Upper lobe of left lung (tissue), 6 donors: ENCODE measurements at regions not wholly inside any gene's neighbourhood (a gene's known extent, or its start where the extent isn't known, plus 50 kb on each side); places are given as distances from the start of the nearest gene placed in this dataset.
A peak's percentile ranks its signal among the peaks of the same experiment; 100 is the strongest.

Experiments
- ATAC-seq, 2 donors: fragments of 200-7000 bp; cut with Tn5 transposase; one replicate each; pipeline ENCODE4 v1.9.1; 2022; ENCODE audit warnings: mild to moderate bottlenecking in 2 of 2, moderate library complexity in 2 of 2; ENCODE audit not compliant: low FRiP score in 2 of 2
- DNase-seq, 2 donors: peaks; one replicate each; pipeline ENCODE4 v3.0.0-alpha.2; 2019 to 2020
- H3K27ac ChIP-seq, 4 donors: fragments of 200-600 bp; sonication (generic); one replicate each; pipeline ENCODE4 v1.5.1; 2016 to 2019
- H3K27me3 ChIP-seq, 4 donors: fragments of 200-600 bp; sonication (generic); one replicate each; pipeline ENCODE4 v1.5.1; 2017 to 2019
- H3K36me3 ChIP-seq, 4 donors: fragments of 200-600 bp; sonication (generic); one replicate each; pipeline ENCODE4 v1.5.1; 2016 to 2019
- H3K4me1 ChIP-seq, 4 donors: fragments of 200-600 bp; sonication (generic); one replicate each; pipeline ENCODE4 v1.5.1; 2018 to 2019
- H3K4me3 ChIP-seq, 4 donors: fragments of 200-600 bp; sonication (generic); one replicate each; pipeline ENCODE4 v1.5.1; 2017 to 2019; ENCODE audit warnings: mild to moderate bottlenecking in 2 of 4, moderate library complexity in 1 of 4
- H3K9me3 ChIP-seq, 4 donors: fragments of 200-600 bp; sonication (generic); one replicate each; pipeline ENCODE4 v1.5.1; 2018 to 2019
- EP300 ChIP-seq, 4 donors: sonication (generic); formaldehyde crosslinking; IDR thresholded peaks; one replicate each; pipeline ENCODE4 v1.5.1; 2017; ENCODE audit warnings: antibody characterized with exemption in 4 of 4, control low read depth in 2 of 4
- POLR2A ChIP-seq, 4 donors: fragments of 450-650 bp; IDR thresholded peaks; one replicate each; pipeline ENCODE4 v1.5.1; 2016 to 2017; ENCODE audit warnings: antibody characterized with exemption in 4 of 4, mild to moderate bottlenecking in 2 of 4
- POLR2AphosphoS5 ChIP-seq, 2 donors: sonication (generic); formaldehyde crosslinking; IDR thresholded peaks; one replicate each; pipeline ENCODE4 v1.5.1; 2017; ENCODE audit warnings: antibody characterized with exemption in 2 of 2
- WGBS, 2 donors: methylation state at CpG; one replicate each; pipeline ENCODE4 v1.1.5; 2017 to 2018; 5-methylcytosine and 5-hydroxymethylcytosine counted together
- TF ChIP-seq, protein P1 (sequence below), 6 experiments: fragments of 450-650 bp in 4 of 6; fragments of 200-600 bp in 2 of 6; sonication (generic) in 2 of 6; IDR thresholded peaks; one replicate each; pipeline ENCODE4 v1.5.1; 2016 to 2019; ENCODE audit warnings: antibody characterized with exemption in 6 of 6
- donor health status: DM: no; HTN: no; CAD: no; lungs with moderate emphysema.
- donor health status: DM: no; HTN: yes; CAD: no; lungs with severe emphysema.

DNA sequence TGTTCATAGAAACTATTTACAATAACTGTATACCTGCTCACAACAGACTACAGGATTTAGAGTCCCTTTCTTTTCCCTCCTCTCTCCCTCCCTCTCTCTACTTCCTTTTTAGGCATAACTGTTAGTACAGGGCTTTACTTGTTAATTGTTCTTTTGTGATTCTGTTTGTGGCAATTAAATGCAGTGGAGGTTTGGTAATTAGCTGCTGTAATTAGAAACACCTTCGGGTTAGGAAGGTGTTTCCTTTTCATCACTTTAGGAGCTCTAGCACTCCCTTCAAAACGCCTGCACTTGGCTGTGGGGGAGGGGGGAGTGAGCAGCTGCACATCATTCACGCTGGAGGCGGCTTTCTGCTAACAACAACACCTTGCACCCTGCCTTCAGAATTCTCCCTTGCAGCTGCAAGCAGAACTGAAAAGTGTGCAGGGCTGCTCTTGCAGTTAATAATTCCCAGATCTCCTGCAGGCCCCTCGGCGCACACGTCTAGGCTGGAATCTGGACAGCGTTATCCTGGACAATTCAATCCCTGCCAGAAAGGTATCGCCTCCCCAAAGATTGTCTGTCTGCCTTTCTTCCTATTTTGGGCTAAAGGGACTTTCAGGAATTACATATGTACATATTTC lies 242.6 kb upstream of the RGMA start:
- WGBS, 2 donors = 31 to 35% methylated on average over 9 of the region's 9 CpGs
- DNase-seq = no peak
- TF ChIP-seq POLR2A (IDR thresholded peaks at IDR 0.05) = no peak
- TF ChIP-seq POLR2AphosphoS5 (IDR thresholded peaks at IDR 0.05) = no peak
- no peak for TF ChIP-seq EP300 (IDR thresholded peaks at IDR 0.05)
- TF ChIP-seq, protein P1, sequence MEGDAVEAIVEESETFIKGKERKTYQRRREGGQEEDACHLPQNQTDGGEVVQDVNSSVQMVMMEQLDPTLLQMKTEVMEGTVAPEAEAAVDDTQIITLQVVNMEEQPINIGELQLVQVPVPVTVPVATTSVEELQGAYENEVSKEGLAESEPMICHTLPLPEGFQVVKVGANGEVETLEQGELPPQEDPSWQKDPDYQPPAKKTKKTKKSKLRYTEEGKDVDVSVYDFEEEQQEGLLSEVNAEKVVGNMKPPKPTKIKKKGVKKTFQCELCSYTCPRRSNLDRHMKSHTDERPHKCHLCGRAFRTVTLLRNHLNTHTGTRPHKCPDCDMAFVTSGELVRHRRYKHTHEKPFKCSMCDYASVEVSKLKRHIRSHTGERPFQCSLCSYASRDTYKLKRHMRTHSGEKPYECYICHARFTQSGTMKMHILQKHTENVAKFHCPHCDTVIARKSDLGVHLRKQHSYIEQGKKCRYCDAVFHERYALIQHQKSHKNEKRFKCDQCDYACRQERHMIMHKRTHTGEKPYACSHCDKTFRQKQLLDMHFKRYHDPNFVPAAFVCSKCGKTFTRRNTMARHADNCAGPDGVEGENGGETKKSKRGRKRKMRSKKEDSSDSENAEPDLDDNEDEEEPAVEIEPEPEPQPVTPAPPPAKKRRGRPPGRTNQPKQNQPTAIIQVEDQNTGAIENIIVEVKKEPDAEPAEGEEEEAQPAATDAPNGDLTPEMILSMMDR (IDR thresholded peaks at IDR 0.05) = no peak
- no peak for ATAC-seq
- Histone ChIP-seq H3K27me3 (no peaks in the 10 kb centered on the region), H3K4me3 (no peak overlapping the region), H3K27ac (no peak overlapping the region), H3K4me1 (peaks cover 0 to 12% (median 1%) of the 10 kb centered on the region in 4 donors), H3K9me3 (no peaks in the 10 kb centered on the region), H3K36me3 (no peaks in the 10 kb centered on the region)

DNA sequence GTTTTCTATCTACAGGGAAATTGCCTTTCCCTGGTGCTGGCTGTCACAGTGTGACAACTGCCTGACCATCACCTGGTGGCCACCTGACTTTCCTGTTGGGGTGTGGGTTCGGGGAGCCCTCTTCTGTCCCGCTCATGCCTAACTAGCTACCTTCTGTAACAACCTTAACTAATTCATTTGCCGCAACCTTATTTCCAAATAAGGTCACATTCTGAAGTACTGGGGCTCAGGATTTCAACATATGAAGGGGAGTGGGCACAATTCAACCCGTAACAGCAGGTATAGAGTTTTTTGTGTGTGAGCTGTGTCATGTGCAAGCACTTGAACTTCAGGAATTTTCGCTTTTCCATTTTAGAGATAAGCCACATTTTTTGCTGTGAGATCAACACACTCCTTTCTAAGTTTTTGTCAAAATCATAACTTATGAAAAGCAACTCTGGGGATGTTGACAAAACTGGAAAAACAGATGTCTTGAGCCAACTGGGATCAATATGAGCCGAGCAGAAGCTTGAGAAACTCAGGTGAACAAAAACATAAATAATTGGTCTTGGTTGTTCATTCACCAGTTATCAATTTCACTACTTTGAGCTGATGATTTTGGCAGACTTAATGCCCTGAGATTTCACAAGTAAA lies 242.0 kb upstream of the RGMA start:
- Histone ChIP-seq H3K4me1 (peaks cover 0 to 12% (median 1%) of the 10 kb centered on the region in 4 donors), H3K36me3 (no peaks in the 10 kb centered on the region), H3K27me3 (no peaks in the 10 kb centered on the region), H3K4me3 (no peak overlapping the region), H3K27ac (no peak overlapping the region), H3K9me3 (no peaks in the 10 kb centered on the region)
- TF ChIP-seq EP300 (IDR thresholded peaks at IDR 0.05) (no peak), POLR2A (IDR thresholded peaks at IDR 0.05) (no peak), POLR2AphosphoS5 (IDR thresholded peaks at IDR 0.05) (no peak)
- TF ChIP-seq, protein P1 (IDR thresholded peaks at IDR 0.05) = no peak
- DNase-seq (no peak), ATAC-seq (no peak)
- WGBS, 2 donors = 60 to 61% methylated on average over 6 of the region's 6 CpGs

DNA sequence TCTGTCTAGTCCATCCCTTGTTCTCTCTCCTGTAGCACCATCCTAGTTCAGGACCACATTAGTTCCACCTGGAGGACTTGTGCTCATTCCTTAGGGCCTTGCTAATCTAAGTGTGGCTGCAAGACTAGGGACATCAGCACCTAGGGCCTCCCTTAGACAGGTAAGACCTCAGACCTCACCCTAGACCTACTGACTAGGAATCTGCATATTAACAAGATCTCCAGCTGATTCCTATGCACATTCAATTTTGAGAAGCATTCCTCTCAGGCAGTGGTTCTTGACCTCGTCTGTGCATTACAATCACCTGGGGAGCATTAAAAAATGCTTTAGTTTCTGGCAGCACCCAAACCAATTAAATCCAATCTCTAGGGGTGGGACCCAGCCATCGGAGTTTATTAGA lies 238.4 kb upstream of the RGMA start:
- 58 to 63% methylated on average over 2 of the region's 2 CpGs for WGBS, 2 donors
- H3K4me1 ChIP-seq = peaks cover 0 to 12% (median 1%) of the 10 kb centered on the region in 4 donors
- DNase-seq = no peak
- H3K9me3 ChIP-seq = no peaks in the 10 kb centered on the region
- no peak overlapping the region for H3K27ac ChIP-seq
- ATAC-seq = no peak
- no peaks in the 10 kb centered on the region for H3K27me3 ChIP-seq
- no peak for TF ChIP-seq EP300 (IDR thresholded peaks at IDR 0.05)
- no peak for TF ChIP-seq POLR2AphosphoS5 (IDR thresholded peaks at IDR 0.05)
- no peak for TF ChIP-seq POLR2A (IDR thresholded peaks at IDR 0.05)
- H3K4me3 ChIP-seq = no peak overlapping the region
- no peaks in the 10 kb centered on the region for H3K36me3 ChIP-seq

DNA sequence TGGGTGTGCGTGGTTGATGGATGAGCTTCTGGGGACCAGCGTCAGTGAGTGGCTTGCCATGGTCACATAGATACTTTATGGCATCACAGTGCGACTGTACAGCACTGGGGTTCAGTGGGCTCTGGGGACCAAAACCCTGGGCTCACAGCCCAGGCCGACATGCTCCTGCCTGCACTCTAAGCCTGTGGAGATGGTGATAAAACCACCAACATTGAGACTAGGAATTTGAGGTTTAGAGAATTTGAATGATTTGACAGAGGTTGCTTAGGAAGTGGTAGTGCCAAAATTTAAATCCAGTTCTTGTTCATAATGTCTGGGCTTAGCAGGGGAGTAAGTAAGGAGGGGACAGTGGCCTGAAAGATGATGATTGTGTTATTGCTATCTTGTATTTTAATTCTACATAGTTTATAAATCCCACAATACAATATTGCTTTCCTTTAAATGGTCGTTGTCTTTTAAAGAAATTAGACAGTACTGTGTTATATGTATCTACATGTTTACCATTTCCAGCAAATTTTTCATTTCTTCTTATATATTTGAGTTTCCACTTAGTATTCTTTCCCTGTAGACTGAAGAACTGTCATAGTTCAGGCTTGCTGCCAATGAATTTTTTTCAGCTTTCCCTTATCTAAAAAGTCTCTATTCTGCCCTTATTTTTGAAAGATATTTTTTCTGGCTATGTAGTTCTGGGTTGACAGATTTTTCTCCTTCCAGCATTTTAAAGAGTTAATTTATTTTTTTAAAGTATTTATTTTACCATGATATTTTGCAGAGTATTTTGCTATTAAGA lies 235.4 kb upstream of the RGMA start:
- H3K4me1 ChIP-seq = peaks cover 0 to 6% (median 0%) of the 10 kb centered on the region in 4 donors
- 74 to 86% methylated on average over 5 of the region's 5 CpGs for WGBS, 2 donors
- ATAC-seq = no peak
- H3K27ac ChIP-seq = no peak overlapping the region
- H3K36me3 ChIP-seq = no peaks in the 10 kb centered on the region
- DNase-seq = no peak
- no peaks in the 10 kb centered on the region for H3K9me3 ChIP-seq
- no peak for TF ChIP-seq EP300 (IDR thresholded peaks at IDR 0.05)
- TF ChIP-seq, protein P1 (IDR thresholded peaks at IDR 0.05) = no peak
- TF ChIP-seq POLR2A (IDR thresholded peaks at IDR 0.05) = no peak
- no peak for TF ChIP-seq POLR2AphosphoS5 (IDR thresholded peaks at IDR 0.05)
- no peak overlapping the region for H3K4me3 ChIP-seq
- no peaks in the 10 kb centered on the region for H3K27me3 ChIP-seq

DNA sequence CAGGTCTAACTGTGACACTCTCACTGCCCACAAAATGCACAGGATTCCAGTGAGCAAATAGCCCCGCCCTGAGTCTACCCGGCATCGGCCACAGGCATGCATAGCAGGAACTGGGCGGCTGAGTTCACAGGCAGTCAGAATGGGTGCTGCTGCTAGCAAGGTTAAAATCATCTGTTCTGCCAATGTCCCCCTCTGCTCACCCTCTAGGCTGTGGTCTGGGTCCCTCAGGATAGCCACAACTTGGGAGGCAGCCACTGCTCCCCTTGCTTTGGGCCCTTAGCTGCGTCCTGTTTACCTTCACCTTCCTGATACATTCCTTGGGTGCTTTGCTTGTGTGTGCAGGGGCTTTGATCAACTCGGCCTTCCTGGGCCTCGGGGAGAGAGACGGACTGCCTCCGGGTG lies 232.9 kb upstream of the RGMA start:
- Histone ChIP-seq H3K9me3 (no peaks in the 10 kb centered on the region), H3K4me1 (peaks cover 0 to 6% (median 0%) of the 10 kb centered on the region in 4 donors), H3K27me3 (no peaks in the 10 kb centered on the region), H3K4me3 (no peak overlapping the region), H3K36me3 (no peaks in the 10 kb centered on the region), H3K27ac (peak overlapping the region in 1 of 4 donors; percentile 43)
- peak; percentile 50 to 89 for ATAC-seq
- 45 to 56% methylated on average over 5 to 9 of the region's 9 CpGs for WGBS, 2 donors
- TF ChIP-seq EP300 (IDR thresholded peaks at IDR 0.05) (no peak), POLR2AphosphoS5 (IDR thresholded peaks at IDR 0.05) (no peak), POLR2A (IDR thresholded peaks at IDR 0.05) (no peak)
- TF ChIP-seq, protein P1 (IDR thresholded peaks at IDR 0.05) = no peak
- DNase-seq = peak in 1 of 2 donors; percentile 55
